Stomach (tissue), 8 donors: ENCODE measurements at regions not wholly inside any gene's neighbourhood (a gene's known extent, or its start where the extent isn't known, plus 50 kb on each side); places are given as distances from the start of the nearest gene placed in this dataset.
A peak's percentile ranks its signal among the peaks of the same experiment; 100 is the strongest.
"Not testable (repeated sequence)": the region's sequence is repeated elsewhere in the genome, so short reads cannot be mapped to it uniquely, and the experiment has no call there.

ENCODE experiments used
- DNase-seq, 2 donors: peaks; one replicate each; pipeline versions ENCODE4 v3.0.0 to v3.0.0-alpha.2; 2013 to 2019
- H3K27ac ChIP-seq, 5 donors: fragments of 200-600 bp in 4 of 5; sonication (generic) in 4 of 5; one replicate each; pipeline ENCODE4 v1.5.1; 2013 to 2019; ENCODE audit warnings: mild to moderate bottlenecking in 1 of 5, moderate library complexity in 1 of 5
- H3K27me3 ChIP-seq, 3 donors: fragments of 200-600 bp; sonication (generic); one replicate each; pipeline ENCODE4 v1.5.1; 2017 to 2019; ENCODE audit warnings: mixed run types in 1 of 3
- H3K36me3 ChIP-seq, 4 donors: fragments of 200-600 bp; sonication (generic); 1 replicate in 3 of 4; 2 replicates in 1 of 4; pipeline ENCODE4 v1.5.1; 2016 to 2019
- H3K4me1 ChIP-seq, 4 donors: fragments of 200-600 bp; sonication (generic); one replicate each; pipeline ENCODE4 v1.5.1; 2016 to 2019
- H3K4me3 ChIP-seq, 4 donors: fragments of 200-600 bp; sonication (generic) in 3 of 4; one replicate each; pipeline ENCODE4 v1.5.1; 2016 to 2019; ENCODE audit warnings: mild to moderate bottlenecking in 1 of 4
- H3K9me3 ChIP-seq, 4 donors: fragments of 200-600 bp; sonication (generic); one replicate each; pipeline ENCODE4 v1.5.1; 2016 to 2019
- CTCF ChIP-seq, 7 experiments: fragments of 450-650 bp in 4 of 7; fragments of 200-600 bp in 3 of 7; sonication (generic) in 3 of 7; IDR thresholded peaks; one replicate each; pipeline ENCODE4 v1.5.1; 2016 to 2019; ENCODE audit warnings: antibody characterized with exemption in 7 of 7, control low read depth in 2 of 7, mild to moderate bottlenecking in 1 of 7
- EP300 ChIP-seq: sonication (generic); formaldehyde crosslinking; IDR thresholded peaks from one replicate; pipeline ENCODE4 v1.6.1; 2017; ENCODE audit warnings: antibody characterized with exemption
- POLR2A ChIP-seq, 4 donors: fragments of 450-650 bp; IDR thresholded peaks; one replicate each; pipeline ENCODE4 v1.6.1; 2016; ENCODE audit warnings: antibody characterized with exemption in 4 of 4, control low read depth in 2 of 4, mild to moderate bottlenecking in 1 of 4, moderate library complexity in 1 of 4
- POLR2AphosphoS5 ChIP-seq, 3 donors: sonication (generic); formaldehyde crosslinking; IDR thresholded peaks; one replicate each; pipeline ENCODE4 v1.6.1; 2016; ENCODE audit warnings: antibody characterized with exemption in 3 of 3
- WGBS, 5 donors: extraction: QIAGEN DNeasy Blood & Tissue Kit in 3 of 5; methylation state at CpG; one replicate each; pipeline versions ENCODE4 v1.1.5 to v1.1.7; 2013 to 2018; 5-methylcytosine and 5-hydroxymethylcytosine counted together
- intact Hi-C: fragments of 100-400 bp; cut with DNase I; formaldehyde crosslinking; loops from one replicate; pipeline ENCODE4 v1.15.1; 2023; ENCODE audit warnings: low total_unique reads
- donor health status: healthy with polysubstance abuse.
- donor health status: Bipolar disorder and iron deficiency.
- donor health status: healthy.

GRCh38 chr6:90364286-90364685 is 67.6 kb upstream of the BACH2 start:
- no peak for TF ChIP-seq POLR2AphosphoS5 (IDR thresholded peaks at IDR 0.05)
- TF ChIP-seq POLR2A (IDR thresholded peaks at IDR 0.05), result no peak
- no peak for TF ChIP-seq EP300
- TF ChIP-seq CTCF (IDR thresholded peaks at IDR 0.05), result no peak
- Histone ChIP-seq H3K4me3 (no peak overlapping the region), H3K27ac (no peak overlapping the region), H3K27me3 (no peaks in the 10 kb centered on the region), H3K4me1 (peaks cover 0 to 10% (median 6%) of the 10 kb centered on the region in 4 donors), H3K9me3 (no peaks in the 10 kb centered on the region), H3K36me3 (no peaks in the 10 kb centered on the region)
- DNase-seq, result peak in 1 of 2 donors; percentile 34
- intact Hi-C loops, result no loop called here
- WGBS, 5 donors, result 67 to 78% (median 72%) methylated on average over 5 of the region's 5 CpGs

GRCh38 chr6:90362318-90362717 is 65.7 kb upstream of the BACH2 start:
- no peak overlapping the region for H3K4me3 ChIP-seq
- TF ChIP-seq POLR2AphosphoS5 (IDR thresholded peaks at IDR 0.05), result no peak
- TF ChIP-seq POLR2A (IDR thresholded peaks at IDR 0.05), result no peak
- TF ChIP-seq EP300, result no peak
- no peak for TF ChIP-seq CTCF (IDR thresholded peaks at IDR 0.05)
- 21 to 31% (median 30%) methylated on average over 3 of the region's 3 CpGs for WGBS, 5 donors
- DNase-seq, result peak in 1 of 2 donors; percentile 65
- no peaks in the 10 kb centered on the region for H3K4me1 ChIP-seq
- H3K9me3 ChIP-seq, result no peaks in the 10 kb centered on the region
- no peak overlapping the region for H3K27ac ChIP-seq
- intact Hi-C loops, result no loop called here
- H3K27me3 ChIP-seq, result no peaks in the 10 kb centered on the region
- no peaks in the 10 kb centered on the region for H3K36me3 ChIP-seq

GRCh38 chr6:90361174-90361573 is 64.5 kb upstream of the BACH2 start:
- TF ChIP-seq CTCF (IDR thresholded peaks at IDR 0.05) (no peak), POLR2A (IDR thresholded peaks at IDR 0.05) (no peak), POLR2AphosphoS5 (IDR thresholded peaks at IDR 0.05) (no peak), EP300 (no peak)
- intact Hi-C loops, result no loop called here
- DNase-seq, result no peak
- Histone ChIP-seq H3K9me3 (no peaks in the 10 kb centered on the region), H3K27me3 (peaks cover 0 to under 1% (median 0%) of the 10 kb centered on the region in 3 donors), H3K27ac (no peak overlapping the region), H3K4me1 (no peaks in the 10 kb centered on the region), H3K36me3 (no peaks in the 10 kb centered on the region), H3K4me3 (no peak overlapping the region)
- WGBS, 5 donors, result 74 to 87% (median 82%) methylated on average over 4 of the region's 4 CpGs

DNA sequence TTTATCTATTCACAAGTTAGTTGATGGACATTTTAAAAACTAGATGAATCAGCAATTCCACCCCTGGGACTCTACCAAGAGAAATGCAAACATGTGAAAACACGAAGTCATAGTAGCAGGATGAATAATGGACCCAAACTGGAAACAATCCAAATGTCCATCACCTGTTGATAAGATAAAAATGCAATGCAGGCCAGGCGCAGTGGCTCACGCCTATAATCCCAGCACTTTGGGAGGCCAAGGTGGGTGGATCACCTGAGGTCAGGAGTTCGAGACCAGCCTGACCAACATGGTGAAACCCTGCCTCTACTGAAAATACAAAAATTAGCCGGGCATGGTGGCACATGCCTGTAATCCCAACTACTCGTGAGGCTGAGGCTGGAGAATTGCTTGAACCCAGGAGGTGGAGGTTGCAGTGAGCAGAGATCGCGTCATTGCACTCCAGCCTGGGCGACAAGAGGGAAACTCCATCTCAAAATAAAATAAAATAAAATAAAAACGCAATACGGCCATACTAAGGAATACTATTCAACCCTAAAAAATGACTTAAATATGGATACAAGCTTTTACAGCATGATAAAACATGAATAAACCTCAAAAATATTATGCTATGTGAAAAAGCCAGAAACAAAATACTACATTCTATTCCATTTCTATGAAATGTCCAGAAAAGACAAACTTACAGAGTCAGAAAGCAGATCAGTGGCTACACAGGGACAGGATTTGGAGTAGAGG is 61.6 kb upstream of the BACH2 start:
- H3K27me3 ChIP-seq, DNase-seq, intact Hi-C loops, H3K27ac ChIP-seq, H3K4me1 ChIP-seq, H3K36me3 ChIP-seq, H3K9me3 ChIP-seq, H3K4me3 ChIP-seq: not testable (repeated sequence)
- 73 to 86% (median 76%) methylated on average over 10 to 11 of the region's 11 CpGs for WGBS, 5 donors

GRCh38 chr6:90356012-90356421 is 59.4 kb upstream of the BACH2 start:
- TF ChIP-seq EP300 (no peak), POLR2AphosphoS5 (IDR thresholded peaks at IDR 0.05) (no peak)
- Histone ChIP-seq H3K9me3 (no peaks in the 10 kb centered on the region), H3K27me3 (peaks cover 0 to 6% (median 0%) of the 10 kb centered on the region in 3 donors), H3K27ac (no peak overlapping the region), H3K4me3 (peak overlapping the region in 1 of 4 donors; percentile 32), H3K36me3 (no peaks in the 10 kb centered on the region), H3K4me1 (peaks cover 0 to 3% (median 0%) of the 10 kb centered on the region in 4 donors)
- WGBS, 5 donors, result 26 to 45% (median 41%) methylated on average over 12 of the region's 12 CpGs
- peak; percentile 25 to 43 for DNase-seq
- intact Hi-C loops, result no loop called here
